22Rv1 (cell line): ENCODE measurements at regions not wholly inside any gene's neighbourhood (a gene's known extent, or its start where the extent isn't known, plus 50 kb on each side); places are given as distances from the start of the nearest gene placed in this dataset.

Experiments used
- H3K27ac ChIP-seq: fragments of 450-650 bp; 2 replicates; pipeline ENCODE4 v1.5.1; 2017
- CTCF ChIP-seq: fragments of 450-650 bp; IDR thresholded peaks from 2 replicates; pipeline ENCODE4 v1.5.1; 2017; ENCODE audit warnings: mild to moderate bottlenecking
- ZFX ChIP-seq: fragments of 450-650 bp; IDR thresholded peaks from 2 replicates; pipeline ENCODE4 v1.6.1; 2017; ENCODE audit warnings: antibody characterized with exemption, borderline replicate concordance

GRCh38 chr12:4118601-4119156 lies 154.9 kb upstream of the CCND2 start:
- H3K27ac ChIP-seq, result no peak overlapping the region
- no peak for TF ChIP-seq ZFX
- TF ChIP-seq CTCF, result no peak

GRCh38 chr12:4118017-4118510 lies 155.5 kb upstream of the CCND2 start:
- H3K27ac ChIP-seq, result no peak overlapping the region
- TF ChIP-seq ZFX, result no peak
- TF ChIP-seq CTCF, result no peak

- H3K27ac ChIP-seq, result no peak overlapping the region
- TF ChIP-seq CTCF (no peak), ZFX (no peak)
These were observed 156.1 kb upstream of the CCND2 start for GRCh38 chr12:4117386-4118016.

GRCh38 chr12:4116251-4117111 lies 157.1 kb upstream of the CCND2 start:
- H3K27ac ChIP-seq, result no peak overlapping the region

GRCh38 chr12:4115570-4115969 lies 158.0 kb upstream of the CCND2 start:
- no peak for TF ChIP-seq CTCF
- no peak overlapping the region for H3K27ac ChIP-seq

More at GRCh38 chr12:4116251-4117111, 157.1 kb upstream of the CCND2 start:
- TF ChIP-seq CTCF (no peak), ZFX (no peak)

GRCh38 chr12:4114986-4115385 lies 158.6 kb upstream of the CCND2 start:
- TF ChIP-seq ZFX (no peak), CTCF (no peak)
- no peak overlapping the region for H3K27ac ChIP-seq

GRCh38 chr12:4112734-4113325 lies 160.7 kb upstream of the CCND2 start:
- no peak overlapping the region for H3K27ac ChIP-seq
- TF ChIP-seq ZFX (no peak), CTCF (no peak)
